Esophagus squamous epithelium (tissue), 5 donors: ENCODE measurements at regions not wholly inside any gene's neighbourhood (a gene's known extent, or its start where the extent isn't known, plus 50 kb on each side); places are given as distances from the start of the nearest gene placed in this dataset.
A peak's percentile ranks its signal among the peaks of the same experiment; 100 is the strongest.

Source experiments
- DNase-seq: peaks from one replicate; lab custom pipeline; 2025; lab: John Stamatoyannopoulos, UW
- H3K27ac ChIP-seq, 4 donors: fragments of 200-600 bp; sonication (generic); one replicate each; pipeline ENCODE4 v1.5.1; 2016 to 2019; ENCODE audit warnings: mild to moderate bottlenecking in 1 of 4
- H3K27me3 ChIP-seq, 4 donors: fragments of 200-600 bp; sonication (generic); 1 replicate in 3 of 4; 2 replicates in 1 of 4; pipeline versions ENCODE4 v1.5.1 to v1.6.0; 2017 to 2021; ENCODE audit warnings: antibody characterized with exemption in 1 of 4
- H3K36me3 ChIP-seq, 3 donors: fragments of 200-600 bp; sonication (generic); one replicate each; pipeline ENCODE4 v1.5.1; 2016 to 2019
- H3K4me1 ChIP-seq, 3 donors: fragments of 200-600 bp; sonication (generic); one replicate each; pipeline ENCODE4 v1.5.1; 2017 to 2019
- H3K4me3 ChIP-seq, 4 donors: fragments of 200-600 bp; sonication (generic); 1 replicate in 3 of 4; 2 replicates in 1 of 4; pipeline ENCODE4 v1.5.1; 2016 to 2019; ENCODE audit warnings: mild to moderate bottlenecking in 2 of 4, moderate library complexity in 1 of 4
- H3K9me3 ChIP-seq, 3 donors: fragments of 200-600 bp; sonication (generic); one replicate each; pipeline ENCODE4 v1.5.1; 2016 to 2019
- CTCF ChIP-seq, 6 experiments: fragments of 450-650 bp in 4 of 6; fragments of 200-600 bp in 2 of 6; sonication (generic) in 2 of 6; IDR thresholded peaks; one replicate each; pipeline ENCODE4 v1.5.1; 2016 to 2019; ENCODE audit warnings: antibody characterized with exemption in 6 of 6, mild to moderate bottlenecking in 4 of 6, moderate library complexity in 4 of 6
- POLR2A ChIP-seq, 4 donors: fragments of 450-650 bp; IDR thresholded peaks; one replicate each; pipeline ENCODE4 v1.6.1; 2017; ENCODE audit warnings: antibody characterized with exemption in 4 of 4, mild to moderate bottlenecking in 4 of 4, moderate library complexity in 3 of 4
- WGBS, 2 donors: methylation state at CpG; one replicate each; pipeline ENCODE4 v1.1.5; 2018; 5-methylcytosine and 5-hydroxymethylcytosine counted together
- intact Hi-C: fragments of 100-400 bp; cut with DNase I; formaldehyde crosslinking; loops from one replicate; pipeline ENCODE4 v1.15.0; 2022
- donor health status: DM: yes; HTN: yes; CAD: no.

- no peaks in the 10 kb centered on the region for H3K9me3 ChIP-seq
- H3K36me3 ChIP-seq: no peaks in the 10 kb centered on the region
- no peak overlapping the region for H3K4me3 ChIP-seq
- no peak for DNase-seq
- 37 to 38% methylated on average over 2 of the region's 2 CpGs for WGBS, 2 donors
- TF ChIP-seq CTCF (IDR thresholded peaks at IDR 0.05) (no peak), POLR2A (IDR thresholded peaks at IDR 0.05) (no peak)
- H3K27me3 ChIP-seq: no peaks in the 10 kb centered on the region
- intact Hi-C loops: no loop called here
- H3K27ac ChIP-seq: no peak overlapping the region
- H3K4me1 ChIP-seq: peaks cover 4 to 40% (median 7%) of the 10 kb centered on the region in 3 donors
Measured at GRCh38 chr7:17502213-17503060, 204.0 kb downstream of the AHR start.

GRCh38 chr7:17506095-17506494 is 207.6 kb downstream of the AHR start:
- no peak overlapping the region for H3K4me3 ChIP-seq
- WGBS, 2 donors: 8 to 23% methylated on average over 3 of the region's 3 CpGs
- no peak for TF ChIP-seq POLR2A (IDR thresholded peaks at IDR 0.05)
- no peak for TF ChIP-seq CTCF (IDR thresholded peaks at IDR 0.05)
- H3K27ac ChIP-seq: peak overlapping the region in 2 of 4 donors; percentile 3 to 45
- H3K9me3 ChIP-seq: no peaks in the 10 kb centered on the region
- peaks cover 0 to 26% (median 4%) of the 10 kb centered on the region in 3 donors for H3K4me1 ChIP-seq
- intact Hi-C loops: no loop called here
- no peaks in the 10 kb centered on the region for H3K27me3 ChIP-seq
- DNase-seq: no peak
- no peaks in the 10 kb centered on the region for H3K36me3 ChIP-seq

DNA sequence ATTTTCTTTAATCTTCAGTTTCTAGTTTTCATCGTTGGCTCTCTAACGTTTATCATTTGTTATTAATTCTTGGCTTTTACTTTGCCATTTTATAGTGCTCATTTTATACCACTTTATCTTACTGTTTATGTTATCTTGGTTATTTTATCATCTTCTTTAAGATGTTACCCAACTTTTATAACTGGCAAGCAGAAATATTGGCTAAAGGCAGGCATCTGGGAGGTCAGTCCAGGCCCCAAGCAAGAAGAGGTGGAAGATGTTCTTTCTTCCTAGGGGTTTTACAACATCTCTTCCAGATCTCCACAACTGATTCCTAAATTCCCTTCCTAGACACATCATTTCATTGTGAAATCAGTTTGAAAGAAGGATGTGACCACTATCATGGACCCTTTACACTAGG is 208.1 kb downstream of the AHR start:
- no peak overlapping the region for H3K4me3 ChIP-seq
- peaks cover 0 to 26% (median 4%) of the 10 kb centered on the region in 3 donors for H3K4me1 ChIP-seq
- H3K27ac ChIP-seq: peak overlapping the region in 3 of 4 donors; percentile 2 to 45 (median 3)
- H3K9me3 ChIP-seq: no peaks in the 10 kb centered on the region
- no peaks in the 10 kb centered on the region for H3K36me3 ChIP-seq
- TF ChIP-seq CTCF (IDR thresholded peaks at IDR 0.05): no peak
- no peak for TF ChIP-seq POLR2A (IDR thresholded peaks at IDR 0.05)
- WGBS, 2 donors: 72 to 78% methylated on average over 2 of the region's 2 CpGs
- intact Hi-C loops: no loop called here
- no peaks in the 10 kb centered on the region for H3K27me3 ChIP-seq
- DNase-seq: no peak

GRCh38 chr7:17507717-17508116 is 209.3 kb downstream of the AHR start:
- intact Hi-C loops: no loop called here
- Histone ChIP-seq H3K4me1 (peaks cover 0 to 17% (median 4%) of the 10 kb centered on the region in 3 donors), H3K27me3 (no peaks in the 10 kb centered on the region), H3K9me3 (no peaks in the 10 kb centered on the region), H3K27ac (no peak overlapping the region), H3K4me3 (no peak overlapping the region), H3K36me3 (no peaks in the 10 kb centered on the region)
- TF ChIP-seq POLR2A (IDR thresholded peaks at IDR 0.05) (no peak), CTCF (IDR thresholded peaks at IDR 0.05) (no peak)
- WGBS, 2 donors: 96 to 100% methylated on average over 3 to 4 of the region's 4 CpGs
- DNase-seq: no peak

- intact Hi-C loops: no loop called here
- WGBS, 2 donors: 54 to 57% methylated on average over 2 of the region's 2 CpGs
Measured at GRCh38 chr7:17512181-17512675, 213.8 kb downstream of the AHR start.

More at GRCh38 chr7:17512181-17512675, 213.8 kb downstream of the AHR start:
- no peaks in the 10 kb centered on the region for H3K9me3 ChIP-seq
- H3K36me3 ChIP-seq: no peaks in the 10 kb centered on the region
- no peak overlapping the region for H3K4me3 ChIP-seq
- no peak overlapping the region for H3K27ac ChIP-seq
- H3K27me3 ChIP-seq: no peaks in the 10 kb centered on the region
- TF ChIP-seq POLR2A (IDR thresholded peaks at IDR 0.05): no peak
- TF ChIP-seq CTCF (IDR thresholded peaks at IDR 0.05): no peak
- DNase-seq: no peak
- H3K4me1 ChIP-seq: no peaks in the 10 kb centered on the region
